Stimulated activated CD8-positive, alpha-beta memory T cell treated with anti-CD3 and anti-CD28 coated beads, Interleukin-7, amount 100 ng/mL, for 48 hours (primary cell): ENCODE measurements at regions not wholly inside any gene's neighbourhood (a gene's known extent, or its start where the extent isn't known, plus 50 kb on each side); places are given as distances from the start of the nearest gene placed in this dataset.
"Not testable (repeated sequence)": the region's sequence is repeated elsewhere in the genome, so short reads cannot be mapped to it uniquely, and the experiment has no call there.

Source experiments
- DNase-seq, 2 donors: peaks; one replicate each; pipeline ENCODE4 v3.0.0-alpha.2; 2020; ENCODE audit warnings: low read depth in 1 of 2; ENCODE audit errors: extremely low read depth in 1 of 2

- DNase-seq = not testable (repeated sequence)
Observed at GRCh38 chr15:44848859-44849258, 107.6 kb upstream of the TERB2 start.

- not testable (repeated sequence) for DNase-seq
Observed at GRCh38 chr15:44849701-44850403, 106.6 kb upstream of the TERB2 start.

- DNase-seq = peak; percentile 24 to 45
Observed at GRCh38 chr15:44853304-44853950, 103.1 kb upstream of the TERB2 start.

- DNase-seq = not testable (repeated sequence)
Observed at GRCh38 chr15:44854696-44855095, 101.8 kb upstream of the TERB2 start.

- not testable (repeated sequence) for DNase-seq
Observed at GRCh38 chr15:44856284-44856683, 100.2 kb upstream of the TERB2 start.

- not testable (repeated sequence) for DNase-seq
Observed at GRCh38 chr15:44857164-44857710, 99.2 kb upstream of the TERB2 start.

GRCh38 chr15:44859088-44859487 is 97.4 kb upstream of the TERB2 start:
- not testable (repeated sequence) for DNase-seq

GRCh38 chr15:44860168-44860567 is 96.3 kb upstream of the TERB2 start:
- not testable (repeated sequence) for DNase-seq

- DNase-seq = no peak
Observed at GRCh38 chr15:44861439-44861910, 95.0 kb upstream of the TERB2 start.

GRCh38 chr15:44861917-44862316 is 94.6 kb upstream of the TERB2 start:
- no peak for DNase-seq

- DNase-seq = not testable (repeated sequence)
Observed at GRCh38 chr15:44862866-44863265, 93.6 kb upstream of the TERB2 start.

GRCh38 chr15:44868100-44868499 is 88.4 kb upstream of the TERB2 start:
- not testable (repeated sequence) for DNase-seq

- not testable (repeated sequence) for DNase-seq
Observed at GRCh38 chr15:44870125-44870524, 86.4 kb upstream of the TERB2 start.

GRCh38 chr15:44873103-44873502 is 83.4 kb upstream of the TERB2 start:
- no peak for DNase-seq

- DNase-seq = no peak
Observed at GRCh38 chr15:44879066-44879465, 77.4 kb upstream of the TERB2 start.

GRCh38 chr15:44882499-44882968 is 74.0 kb upstream of the TERB2 start:
- peak; percentile 23 to 55 for DNase-seq

GRCh38 chr15:44883199-44883877 is 73.1 kb upstream of the TERB2 start:
- DNase-seq = no peak

- DNase-seq = not testable (repeated sequence)
Observed at GRCh38 chr15:44898890-44899651, 57.4 kb upstream of the TERB2 start.

- peak in 1 of 2 donors; percentile 31 for DNase-seq
Observed at GRCh38 chr15:44899775-44900174, 56.7 kb upstream of the TERB2 start.

GRCh38 chr15:44900796-44901195 is 55.7 kb upstream of the TERB2 start:
- DNase-seq = not testable (repeated sequence)
